GM23338 (cell line): ENCODE measurements at regions not wholly inside any gene's neighbourhood (a gene's known extent, or its start where the extent isn't known, plus 50 kb on each side); places are given as distances from the start of the nearest gene placed in this dataset.
A peak's percentile ranks its signal among the peaks of the same experiment; 100 is the strongest.

Experiments used
- ATAC-seq: fragments of 200-7000 bp; cut with Tn5 transposase; 3 replicates; pipeline ENCODE4 v1.9.1; 2020
- DNase-seq: peaks from one replicate; pipeline ENCODE4 v3.0.0-alpha.2; 2015; ENCODE audit warnings: low spot score
- H2AFZ ChIP-seq: fragments of 200-600 bp; sonication (generic); 2 replicates; pipeline ENCODE4 v1.8.0; 2016; ENCODE audit warnings: antibody characterized with exemption, mild to moderate bottlenecking, moderate library complexity
- H3F3A ChIP-seq: fragments of 200-600 bp; sonication (generic); replicated peaks from 2 replicates; pipeline ENCODE4 v1.8.0; 2017; ENCODE audit warnings: antibody characterized with exemption, mixed run types, low read depth
- H3K27ac ChIP-seq: fragments of 200-600 bp; sonication (generic); 2 replicates; pipeline ENCODE4 v1.6.1; 2016; ENCODE audit warnings: low read depth
- H3K27me3 ChIP-seq: fragments of 200-600 bp; sonication (generic); 2 replicates; pipeline ENCODE4 v1.8.0; 2016; ENCODE audit warnings: mild to moderate bottlenecking, mixed run types, moderate library complexity; ENCODE audit not compliant: insufficient read depth
- H3K36me3 ChIP-seq: fragments of 200-600 bp; sonication (generic); 2 replicates; pipeline ENCODE4 v1.8.0; 2016; ENCODE audit warnings: mild to moderate bottlenecking; ENCODE audit not compliant: insufficient read depth
- H3K4me1 ChIP-seq: fragments of 200-600 bp; sonication (generic); 2 replicates; pipeline ENCODE4 v1.8.0; 2016; ENCODE audit warnings: mild to moderate bottlenecking, moderate library complexity; ENCODE audit not compliant: insufficient read depth
- H3K4me2 ChIP-seq: fragments of 200-600 bp; sonication (generic); 2 replicates; pipeline ENCODE4 v1.7.1; 2017; ENCODE audit warnings: mixed run types
- H3K4me3 ChIP-seq: fragments of 200-600 bp; sonication (generic); 2 replicates; pipeline ENCODE4 v1.6.1; 2016; ENCODE audit warnings: mixed run types
- H3K79me2 ChIP-seq: fragments of 200-600 bp; sonication (generic); replicated peaks from 2 replicates; pipeline ENCODE4 v1.8.0; 2017; ENCODE audit warnings: mild to moderate bottlenecking; ENCODE audit not compliant: insufficient read depth
- H3K9me2 ChIP-seq: fragments of 200-600 bp; sonication (generic); 2 replicates; pipeline ENCODE4 v1.8.0; 2017; ENCODE audit not compliant: insufficient read depth
- H4K20me1 ChIP-seq: fragments of 200-600 bp; sonication (generic); replicated peaks from 2 replicates; pipeline ENCODE4 v1.8.0; 2017; ENCODE audit warnings: mild to moderate bottlenecking; ENCODE audit not compliant: insufficient read depth
- H3K27ac Mint-ChIP-seq: 2 replicates; pipeline ENCODE4 v1.8.0; 2020; ENCODE audit warnings: inconsistent platforms, mild to moderate bottlenecking, moderate library complexity, mixed read lengths
- H3K27me3 Mint-ChIP-seq: 3 replicates; pipeline ENCODE4 v1.8.0; 2022; ENCODE audit warnings: low read depth, mild to moderate bottlenecking, moderate library complexity, mixed read lengths, inconsistent platforms; ENCODE audit not compliant: insufficient read depth, poor library complexity
- H3K36me3 Mint-ChIP-seq: 3 replicates; pipeline ENCODE4 v1.8.0; 2021; ENCODE audit warnings: low read depth, mild to moderate bottlenecking, inconsistent platforms, moderate library complexity, mixed read lengths
- H3K4me1 Mint-ChIP-seq: 3 replicates; pipeline ENCODE4 v1.8.0; 2020; ENCODE audit warnings: mild to moderate bottlenecking, inconsistent platforms, mixed read lengths
- H3K4me3 Mint-ChIP-seq: 3 replicates; pipeline ENCODE4 v1.8.0; 2021; ENCODE audit warnings: moderate library complexity, mild to moderate bottlenecking, inconsistent platforms, mixed read lengths
- H3K9me3 Mint-ChIP-seq: 3 replicates; pipeline ENCODE4 v1.8.0; 2020; ENCODE audit warnings: moderate library complexity, mild to moderate bottlenecking, inconsistent platforms, mixed read lengths
- CREB1 ChIP-seq: fragments of 250-450 bp; sonication (Bioruptor Pico); IDR thresholded peaks from 2 replicates; pipeline ENCODE4 v1.5.0; 2020; ENCODE audit warnings: low read depth, mild to moderate bottlenecking, moderate library complexity
- ETS1 ChIP-seq: IDR thresholded peaks from 2 replicates; pipeline ENCODE4 v1.6.1; 2016; ENCODE audit warnings: antibody characterized with exemption
- EZH2 ChIP-seq: fragments of 200-600 bp; sonication (generic); IDR thresholded peaks from one replicate; pipeline ENCODE4 v1.8.0; 2017; ENCODE audit warnings: antibody characterized with exemption, mild to moderate bottlenecking, low read depth; ENCODE audit not compliant: unreplicated experiment
- EZH2phosphoT487 ChIP-seq: fragments of 200-600 bp; sonication (generic); IDR thresholded peaks from one replicate; pipeline ENCODE4 v1.8.1; 2018; ENCODE audit warnings: antibody characterized with exemption; ENCODE audit not compliant: unreplicated experiment
- JUNB ChIP-seq: IDR thresholded peaks from one replicate; pipeline ENCODE4 v1.6.1; 2016; ENCODE audit warnings: antibody characterized with exemption; ENCODE audit not compliant: unreplicated experiment
- NANOG ChIP-seq: IDR thresholded peaks from 2 replicates; pipeline ENCODE4 v1.6.1; 2016; ENCODE audit warnings: antibody characterized with exemption, borderline replicate concordance
- POLR2AphosphoS5 ChIP-seq: IDR thresholded peaks from 2 replicates; pipeline ENCODE4 v1.6.1; 2016; ENCODE audit warnings: antibody characterized with exemption, low read depth
- REST ChIP-seq: IDR thresholded peaks from one replicate; pipeline ENCODE4 v1.6.1; 2018; ENCODE audit warnings: antibody characterized with exemption; ENCODE audit not compliant: unreplicated experiment
- STAT1 ChIP-seq: IDR thresholded peaks from one replicate; pipeline ENCODE4 v1.6.1; 2016; ENCODE audit warnings: antibody characterized with exemption; ENCODE audit not compliant: unreplicated experiment
- ZNF114 ChIP-seq: fragments of 250-450 bp; sonication (Bioruptor Pico); IDR thresholded peaks from 2 replicates; pipeline ENCODE4 v1.5.0; 2020; ENCODE audit warnings: mild to moderate bottlenecking, moderate library complexity
- ZNF331 ChIP-seq: fragments of 250-450 bp; sonication (Bioruptor Pico); IDR thresholded peaks from 2 replicates; pipeline ENCODE4 v1.5.0; 2020; ENCODE audit warnings: low read depth, mild to moderate bottlenecking, moderate library complexity
- TF ChIP-seq, protein P1 (sequence below), 2 experiments: fragments of 200-600 bp in 1 of 2; sonication (generic) in 1 of 2; conservative IDR thresholded peaks; 2 replicates each; pipeline versions ENCODE4 v1.5.1 to v1.6.1; 2016 to 2017; ENCODE audit warnings: antibody characterized with exemption in 2 of 2, low read depth in 2 of 2, mild to moderate bottlenecking in 2 of 2, moderate library complexity in 1 of 2
- TF ChIP-seq, protein P2 (sequence below): fragments of 250-450 bp; sonication (Bioruptor Pico); IDR thresholded peaks from 2 replicates; pipeline ENCODE4 v1.5.0; 2020; ENCODE audit warnings: mild to moderate bottlenecking, moderate library complexity

GRCh38 chr15:93180656-93181055, 91.6 kb upstream of the RGMA start:
- peak overlapping the region; percentile 88 for H2AFZ ChIP-seq
- H3K27me3 ChIP-seq = no peaks in the 10 kb centered on the region
- no peak overlapping the region; the same call in 1 of the 2 replicates for H3K4me3 ChIP-seq
- peak; percentile 76 for ATAC-seq
- H3K79me2 ChIP-seq = no peaks in the 10 kb centered on the region
- TF ChIP-seq, protein P1, sequence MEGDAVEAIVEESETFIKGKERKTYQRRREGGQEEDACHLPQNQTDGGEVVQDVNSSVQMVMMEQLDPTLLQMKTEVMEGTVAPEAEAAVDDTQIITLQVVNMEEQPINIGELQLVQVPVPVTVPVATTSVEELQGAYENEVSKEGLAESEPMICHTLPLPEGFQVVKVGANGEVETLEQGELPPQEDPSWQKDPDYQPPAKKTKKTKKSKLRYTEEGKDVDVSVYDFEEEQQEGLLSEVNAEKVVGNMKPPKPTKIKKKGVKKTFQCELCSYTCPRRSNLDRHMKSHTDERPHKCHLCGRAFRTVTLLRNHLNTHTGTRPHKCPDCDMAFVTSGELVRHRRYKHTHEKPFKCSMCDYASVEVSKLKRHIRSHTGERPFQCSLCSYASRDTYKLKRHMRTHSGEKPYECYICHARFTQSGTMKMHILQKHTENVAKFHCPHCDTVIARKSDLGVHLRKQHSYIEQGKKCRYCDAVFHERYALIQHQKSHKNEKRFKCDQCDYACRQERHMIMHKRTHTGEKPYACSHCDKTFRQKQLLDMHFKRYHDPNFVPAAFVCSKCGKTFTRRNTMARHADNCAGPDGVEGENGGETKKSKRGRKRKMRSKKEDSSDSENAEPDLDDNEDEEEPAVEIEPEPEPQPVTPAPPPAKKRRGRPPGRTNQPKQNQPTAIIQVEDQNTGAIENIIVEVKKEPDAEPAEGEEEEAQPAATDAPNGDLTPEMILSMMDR (conservative IDR thresholded peaks at IDR 0.05; ENCODE audit: low read depth in 2 of 2) = no peak
- TF ChIP-seq ZNF114 (CRISPR knock-in tag) (no peak), REST (no peak), EZH2phosphoT487 (no peak), EZH2 (no peak), ETS1 (no peak), JUNB (no peak), POLR2AphosphoS5 (no peak), NANOG (no peak), ZNF331 (no peak), STAT1 (no peak), CREB1 (no peak)
- TF ChIP-seq, protein P2, sequence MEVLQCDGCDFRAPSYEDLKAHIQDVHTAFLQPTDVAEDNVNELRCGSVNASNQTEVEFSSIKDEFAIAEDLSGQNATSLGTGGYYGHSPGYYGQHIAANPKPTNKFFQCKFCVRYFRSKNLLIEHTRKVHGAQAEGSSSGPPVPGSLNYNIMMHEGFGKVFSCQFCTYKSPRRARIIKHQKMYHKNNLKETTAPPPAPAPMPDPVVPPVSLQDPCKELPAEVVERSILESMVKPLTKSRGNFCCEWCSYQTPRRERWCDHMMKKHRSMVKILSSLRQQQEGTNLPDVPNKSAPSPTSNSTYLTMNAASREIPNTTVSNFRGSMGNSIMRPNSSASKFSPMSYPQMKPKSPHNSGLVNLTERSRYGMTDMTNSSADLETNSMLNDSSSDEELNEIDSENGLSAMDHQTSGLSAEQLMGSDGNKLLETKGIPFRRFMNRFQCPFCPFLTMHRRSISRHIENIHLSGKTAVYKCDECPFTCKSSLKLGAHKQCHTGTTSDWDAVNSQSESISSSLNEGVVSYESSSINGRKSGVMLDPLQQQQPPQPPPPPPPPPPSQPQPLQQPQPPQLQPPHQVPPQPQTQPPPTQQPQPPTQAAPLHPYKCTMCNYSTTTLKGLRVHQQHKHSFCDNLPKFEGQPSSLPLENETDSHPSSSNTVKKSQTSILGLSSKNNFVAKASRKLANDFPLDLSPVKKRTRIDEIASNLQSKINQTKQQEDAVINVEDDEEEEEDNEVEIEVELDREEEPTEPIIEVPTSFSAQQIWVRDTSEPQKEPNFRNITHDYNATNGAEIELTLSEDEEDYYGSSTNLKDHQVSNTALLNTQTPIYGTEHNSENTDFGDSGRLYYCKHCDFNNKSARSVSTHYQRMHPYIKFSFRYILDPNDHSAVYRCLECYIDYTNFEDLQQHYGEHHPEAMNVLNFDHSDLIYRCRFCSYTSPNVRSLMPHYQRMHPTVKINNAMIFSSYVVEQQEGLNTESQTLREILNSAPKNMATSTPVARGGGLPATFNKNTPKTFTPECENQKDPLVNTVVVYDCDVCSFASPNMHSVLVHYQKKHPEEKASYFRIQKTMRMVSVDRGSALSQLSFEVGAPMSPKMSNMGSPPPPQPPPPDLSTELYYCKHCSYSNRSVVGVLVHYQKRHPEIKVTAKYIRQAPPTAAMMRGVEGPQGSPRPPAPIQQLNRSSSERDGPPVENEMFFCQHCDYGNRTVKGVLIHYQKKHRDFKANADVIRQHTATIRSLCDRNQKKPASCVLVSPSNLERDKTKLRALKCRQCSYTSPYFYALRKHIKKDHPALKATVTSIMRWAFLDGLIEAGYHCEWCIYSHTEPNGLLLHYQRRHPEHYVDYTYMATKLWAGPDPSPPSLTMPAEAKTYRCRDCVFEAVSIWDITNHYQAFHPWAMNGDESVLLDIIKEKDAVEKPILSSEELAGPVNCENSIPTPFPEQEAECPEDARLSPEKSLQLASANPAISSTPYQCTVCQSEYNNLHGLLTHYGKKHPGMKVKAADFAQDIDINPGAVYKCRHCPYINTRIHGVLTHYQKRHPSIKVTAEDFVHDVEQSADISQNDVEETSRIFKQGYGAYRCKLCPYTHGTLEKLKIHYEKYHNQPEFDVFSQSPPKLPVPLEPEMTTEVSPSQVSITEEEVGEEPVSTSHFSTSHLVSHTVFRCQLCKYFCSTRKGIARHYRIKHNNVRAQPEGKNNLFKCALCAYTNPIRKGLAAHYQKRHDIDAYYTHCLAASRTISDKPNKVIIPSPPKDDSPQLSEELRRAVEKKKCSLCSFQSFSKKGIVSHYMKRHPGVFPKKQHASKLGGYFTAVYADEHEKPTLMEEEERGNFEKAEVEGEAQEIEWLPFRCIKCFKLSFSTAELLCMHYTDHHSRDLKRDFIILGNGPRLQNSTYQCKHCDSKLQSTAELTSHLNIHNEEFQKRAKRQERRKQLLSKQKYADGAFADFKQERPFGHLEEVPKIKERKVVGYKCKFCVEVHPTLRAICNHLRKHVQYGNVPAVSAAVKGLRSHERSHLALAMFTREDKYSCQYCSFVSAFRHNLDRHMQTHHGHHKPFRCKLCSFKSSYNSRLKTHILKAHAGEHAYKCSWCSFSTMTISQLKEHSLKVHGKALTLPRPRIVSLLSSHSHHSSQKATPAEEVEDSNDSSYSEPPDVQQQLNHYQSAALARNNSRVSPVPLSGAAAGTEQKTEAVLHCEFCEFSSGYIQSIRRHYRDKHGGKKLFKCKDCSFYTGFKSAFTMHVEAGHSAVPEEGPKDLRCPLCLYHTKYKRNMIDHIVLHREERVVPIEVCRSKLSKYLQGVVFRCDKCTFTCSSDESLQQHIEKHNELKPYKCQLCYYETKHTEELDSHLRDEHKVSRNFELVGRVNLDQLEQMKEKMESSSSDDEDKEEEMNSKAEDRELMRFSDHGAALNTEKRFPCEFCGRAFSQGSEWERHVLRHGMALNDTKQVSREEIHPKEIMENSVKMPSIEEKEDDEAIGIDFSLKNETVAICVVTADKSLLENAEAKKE (CRISPR knock-in tag) = no peak
- H3K4me1 Mint-ChIP-seq = peaks cover 38% of the 10 kb centered on the region
- H4K20me1 ChIP-seq = no peaks in the 10 kb centered on the region
- H3K27ac ChIP-seq = peak overlapping the region; percentile 26; the same call in 1 of the 2 replicates
- H3K4me3 Mint-ChIP-seq = no peak overlapping the region
- H3K4me1 ChIP-seq = peaks cover 32% of the 10 kb centered on the region
- H3K36me3 Mint-ChIP-seq = 0 out of 3 replicates have a peak, but pooled peaks cover 2% of the 10 kb centered on the region
- no peaks in the 10 kb centered on the region; the same call in 1 of the 2 replicates for H3F3A ChIP-seq
- peak overlapping the region; percentile 64 for H3K4me2 ChIP-seq
- peak; percentile 70 for DNase-seq
- H3K27me3 Mint-ChIP-seq = peaks cover 13% of the 10 kb centered on the region
- H3K27ac Mint-ChIP-seq = no peak overlapping the region
- no peaks in the 10 kb centered on the region for H3K36me3 ChIP-seq
- 0 out of 2 replicates have a peak, but pooled peaks cover 7% of the 10 kb centered on the region for H3K9me2 ChIP-seq
- no peaks in the 10 kb centered on the region for H3K9me3 Mint-ChIP-seq
